NCI-H510A (cell line): ENCODE measurements at regions not wholly inside any gene's neighbourhood (a gene's known extent, or its start where the extent isn't known, plus 50 kb on each side); places are given as distances from the start of the nearest gene placed in this dataset.
"Not testable (repeated sequence)": the region's sequence is repeated elsewhere in the genome, so short reads cannot be mapped to it uniquely, and the experiment has no call there.

Experiments
- DNase-seq: peaks from one replicate; lab custom pipeline; 2025; lab: John Stamatoyannopoulos, UW

DNA sequence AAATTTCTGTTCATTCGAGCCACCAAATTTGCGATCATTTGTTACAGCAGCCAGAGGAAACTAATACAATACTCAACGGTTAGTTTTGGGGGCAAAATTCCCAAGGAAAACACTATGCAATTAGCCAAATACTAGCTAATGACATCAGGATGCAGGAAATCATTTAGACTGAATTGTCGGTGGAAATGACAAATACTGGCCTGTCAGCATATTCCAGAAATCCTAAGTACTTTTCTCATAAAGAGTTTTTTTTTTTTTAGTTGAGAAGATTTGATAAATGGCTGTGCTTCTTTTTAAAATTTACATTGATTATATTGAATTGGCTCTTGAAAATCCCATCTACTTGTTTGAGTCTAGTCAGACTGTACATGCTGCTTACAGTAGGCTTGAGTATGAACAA, 410.1 kb downstream of the SUCLG1 start:
- DNase-seq = no peak

DNA sequence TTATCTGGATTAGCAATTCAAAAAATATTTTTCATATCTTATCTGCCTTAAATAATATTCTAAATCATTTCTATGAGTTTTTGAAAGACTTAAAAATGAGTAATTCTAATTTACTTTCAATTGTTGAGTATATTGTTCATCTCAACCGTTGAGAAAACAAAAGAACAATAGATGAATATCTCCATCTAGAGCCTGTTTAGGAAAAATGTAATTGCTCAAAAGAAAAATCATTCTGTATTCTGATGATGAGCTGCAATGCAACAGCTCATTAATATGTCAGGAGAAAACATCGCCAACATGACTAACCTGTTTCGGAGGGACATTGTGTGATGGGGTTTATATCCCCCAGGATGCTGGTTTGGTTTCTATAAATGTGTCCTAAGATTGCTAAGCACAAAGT, 417.6 kb downstream of the SUCLG1 start:
- no peak for DNase-seq

DNA sequence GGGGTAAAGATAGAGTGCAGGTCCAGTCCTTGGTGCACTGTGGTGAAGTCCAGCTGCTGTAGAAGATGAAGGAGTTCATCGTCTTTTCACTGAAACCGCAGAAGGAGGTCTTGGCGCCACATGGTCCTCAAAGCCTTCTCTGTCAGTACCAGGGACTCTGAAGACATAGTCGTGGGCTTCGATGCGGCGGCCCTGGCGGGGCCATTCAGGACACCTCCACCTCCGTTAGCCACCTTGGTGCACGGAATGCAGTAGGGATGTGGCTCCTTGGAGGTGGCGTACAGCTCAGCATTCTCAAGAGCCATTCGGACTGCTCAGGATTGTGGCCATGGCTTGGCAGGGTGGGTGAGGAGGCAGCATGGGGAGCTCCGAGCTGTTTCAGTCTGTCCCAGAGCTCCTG, 418.8 kb downstream of the SUCLG1 start:
- DNase-seq = no peak

DNA sequence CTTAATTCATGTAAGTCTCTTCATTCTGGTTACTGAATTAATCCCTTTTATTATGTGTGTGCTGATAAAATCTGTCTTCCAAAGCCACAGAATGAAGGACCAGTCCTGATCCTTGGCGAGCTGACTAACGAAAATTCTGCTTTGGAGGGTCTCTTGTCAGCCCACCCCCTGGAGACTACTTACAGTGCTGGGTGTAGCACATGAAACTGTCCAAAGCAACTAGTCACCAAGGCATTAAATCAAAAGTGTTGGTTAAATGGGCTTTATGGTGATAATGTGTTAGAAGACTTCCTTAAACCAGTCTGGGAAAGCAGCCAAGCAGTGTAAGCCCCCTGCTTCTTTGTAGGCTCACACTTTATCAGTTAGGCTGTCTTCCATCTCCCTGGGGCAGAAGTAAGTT, 420.2 kb downstream of the SUCLG1 start:
- DNase-seq = no peak

DNA sequence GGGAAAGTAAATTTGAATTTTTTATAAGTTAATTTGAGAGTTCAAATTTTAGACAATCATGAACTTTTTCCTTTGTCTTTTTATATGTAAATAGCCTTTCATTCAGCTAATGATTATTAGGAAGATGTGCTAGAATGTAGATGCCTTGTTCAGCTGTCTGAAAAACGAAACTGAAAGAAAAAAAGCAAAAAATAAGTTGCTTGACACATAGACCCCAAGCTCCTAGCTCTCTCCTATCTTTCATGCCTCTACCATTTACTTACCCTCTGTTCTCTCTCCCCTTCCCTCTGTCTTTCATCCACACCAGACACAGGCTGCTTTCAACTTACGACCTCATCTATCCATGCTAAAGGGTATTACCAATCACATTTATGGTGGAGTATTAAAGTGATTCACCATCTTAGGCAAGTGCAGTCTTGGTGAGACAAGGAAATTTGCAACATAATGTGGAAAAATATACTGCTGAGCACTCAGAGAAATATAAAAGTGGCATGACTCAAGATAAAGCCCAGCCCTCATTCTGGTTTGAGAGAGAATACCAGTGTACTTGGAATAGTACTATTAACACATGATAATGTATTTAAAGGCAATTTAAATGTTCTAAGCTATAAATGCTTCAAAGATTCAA, 425.6 kb downstream of the SUCLG1 start:
- DNase-seq = no peak

DNA sequence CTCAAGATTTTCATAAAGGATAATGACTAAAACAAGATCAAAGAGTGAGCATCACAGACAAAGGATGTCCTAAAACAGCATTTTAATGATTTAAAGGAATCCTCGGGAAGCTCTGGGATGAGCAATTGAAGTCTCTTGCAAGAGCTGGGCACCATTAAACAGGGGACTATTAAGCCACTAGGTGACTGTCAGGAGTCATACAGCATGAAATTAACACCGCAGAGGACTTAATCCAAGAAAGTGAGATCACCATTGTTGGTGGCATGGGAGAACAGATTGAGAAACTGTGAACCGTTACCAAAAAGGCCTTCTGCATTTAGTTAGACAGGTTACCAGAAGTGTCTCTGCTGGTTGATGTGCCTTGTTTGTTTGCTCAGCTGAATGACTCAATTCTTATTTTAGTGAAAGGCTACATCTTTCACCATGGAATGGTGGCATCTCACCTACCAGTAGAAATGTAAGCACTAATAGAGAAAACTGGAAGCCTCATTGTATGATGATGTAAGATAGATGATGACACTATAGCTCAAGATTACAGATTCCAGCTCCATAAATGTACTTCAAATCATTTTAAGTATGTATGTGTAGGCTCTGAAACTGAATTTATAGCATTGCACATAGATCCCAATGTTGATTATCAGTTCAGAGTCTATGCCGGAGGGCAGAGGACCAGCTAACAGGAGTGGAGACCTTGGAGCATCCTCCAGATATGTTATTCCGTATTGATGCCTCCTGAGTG, 427.6 kb downstream of the SUCLG1 start:
- no peak for DNase-seq

DNA sequence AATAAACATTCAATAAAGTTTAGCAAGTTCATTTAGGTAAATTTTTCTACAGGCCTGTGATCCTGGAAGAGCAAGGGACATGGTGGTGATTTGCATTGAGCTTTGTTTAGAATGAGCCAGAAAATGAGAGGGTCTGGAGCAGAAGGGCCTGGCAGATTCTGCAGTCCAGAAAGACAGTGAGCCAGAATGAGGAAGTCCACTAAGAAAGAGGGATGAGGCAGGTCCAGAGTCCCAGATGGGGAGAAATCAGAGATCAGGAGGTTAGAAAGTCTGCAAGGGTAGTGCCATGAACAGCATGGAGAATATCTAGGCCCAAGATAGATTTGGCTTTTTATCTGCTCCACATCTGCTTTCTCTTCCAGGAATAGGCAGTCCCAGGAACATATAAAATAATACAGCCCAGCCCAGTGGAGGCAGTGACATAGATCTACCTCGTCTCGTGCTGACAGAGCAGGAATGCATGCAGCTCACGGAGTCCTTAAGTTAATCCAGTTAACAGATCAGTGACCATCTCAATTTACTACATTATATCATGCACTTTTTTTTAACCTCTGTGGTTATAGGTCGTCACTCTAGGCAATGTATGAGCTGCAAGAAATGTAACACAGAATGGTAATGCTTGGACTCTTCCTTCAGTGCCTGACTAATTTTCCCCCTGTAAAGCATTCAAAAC, 429.0 kb downstream of the SUCLG1 start:
- no peak for DNase-seq

DNA sequence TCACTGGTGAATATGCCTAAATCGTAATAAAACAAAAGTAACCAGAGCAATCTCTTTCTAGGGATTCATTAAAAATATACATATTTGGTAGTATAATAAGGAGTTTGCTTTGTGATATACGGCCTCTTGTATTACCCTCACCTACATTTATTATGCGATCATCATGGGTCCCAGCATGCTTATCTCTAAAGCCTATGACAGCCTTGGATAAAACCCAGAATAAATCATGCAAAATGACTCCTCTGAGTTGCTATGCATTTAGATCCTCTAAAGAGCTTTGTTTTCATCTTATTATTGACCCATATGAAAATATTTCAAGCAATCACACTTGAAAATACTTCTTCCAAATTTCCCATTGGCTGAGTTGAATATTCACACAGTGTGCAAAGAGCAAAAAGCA, 432.3 kb downstream of the SUCLG1 start:
- no peak for DNase-seq

DNA sequence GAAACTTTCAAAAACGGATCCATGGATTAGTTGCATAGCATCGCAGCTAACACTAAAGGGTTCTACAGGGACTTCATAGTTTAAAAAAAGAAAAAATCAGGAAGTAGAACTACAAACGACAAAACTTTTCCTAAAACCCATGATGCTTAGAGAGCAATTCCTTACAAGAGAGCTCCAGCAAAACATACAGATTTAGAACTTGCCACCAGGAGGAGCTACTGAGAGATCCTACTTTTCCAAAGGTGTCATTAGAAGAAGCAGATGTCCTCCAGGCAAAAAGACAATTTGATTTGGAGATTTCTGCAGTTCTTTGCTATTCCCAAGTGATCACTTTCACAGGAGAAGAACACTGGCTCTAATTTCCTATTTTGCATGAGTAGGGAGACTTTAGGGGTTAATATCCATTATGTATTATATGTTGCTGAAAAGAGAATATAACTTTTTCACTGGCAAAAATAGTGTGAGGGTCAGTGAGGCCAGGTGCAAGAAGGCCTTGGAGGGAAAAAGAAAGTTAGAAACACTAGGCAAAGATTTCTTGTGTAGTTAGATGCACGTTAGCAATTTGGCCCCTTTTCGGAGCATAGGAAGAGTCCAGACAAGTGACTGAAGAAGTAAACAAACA, 436.2 kb downstream of the SUCLG1 start:
- DNase-seq = no peak

DNA sequence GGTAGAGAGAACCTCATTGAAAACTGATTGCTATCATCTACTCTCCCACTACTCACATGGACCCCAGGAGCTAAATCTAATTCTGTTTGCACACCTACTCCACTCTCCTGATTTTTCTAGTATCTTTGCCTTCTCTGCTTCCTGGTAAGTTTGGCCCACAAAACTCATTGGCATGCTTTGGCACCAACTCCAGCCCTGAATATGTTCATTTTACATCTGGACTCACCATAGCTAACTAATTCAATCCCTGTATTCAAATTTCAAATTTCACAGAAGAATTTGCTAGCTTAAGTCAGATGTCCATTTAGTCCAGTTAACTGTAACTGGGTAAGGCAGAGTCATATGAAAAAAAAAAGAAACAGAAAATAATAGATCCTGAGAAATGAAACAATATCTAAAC, 442.1 kb downstream of the SUCLG1 start:
- no peak for DNase-seq

DNA sequence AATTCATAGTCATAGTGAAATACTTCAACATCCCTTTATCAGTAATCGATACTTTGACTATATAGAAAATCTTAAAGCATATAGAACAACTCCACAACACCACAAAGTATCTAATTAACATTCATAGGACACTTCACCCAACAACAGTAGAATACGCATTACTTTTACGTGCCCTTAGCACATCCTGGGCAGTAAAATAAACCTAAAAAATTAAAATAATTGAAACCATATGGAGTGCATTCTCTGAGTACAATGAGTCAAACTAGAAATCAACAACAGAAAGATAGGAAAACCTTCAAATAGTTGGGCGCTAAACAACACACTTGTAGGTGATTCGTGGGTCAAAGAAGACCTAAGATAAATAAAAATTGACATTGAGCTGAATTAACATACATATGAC, 442.9 kb downstream of the SUCLG1 start:
- DNase-seq = no peak

DNA sequence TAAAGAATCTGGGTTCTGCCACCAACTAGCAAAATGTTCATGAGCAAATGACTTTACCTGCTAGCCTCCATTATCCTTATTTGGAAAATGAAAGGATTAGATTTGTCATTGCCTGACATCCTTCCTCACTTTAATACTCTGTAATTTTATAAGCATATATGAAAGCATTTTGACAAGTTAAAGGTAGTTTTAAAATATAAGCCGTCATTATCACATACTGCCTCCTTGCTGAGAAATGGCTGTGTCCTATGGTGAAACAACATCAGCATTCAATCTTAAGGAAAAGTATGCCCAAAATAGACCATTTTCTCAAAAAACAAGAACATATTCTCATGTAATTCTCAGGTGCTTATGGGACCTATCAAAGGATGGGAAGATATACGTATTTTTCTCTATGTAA, 461.2 kb downstream of the SUCLG1 start:
- DNase-seq = no peak

DNA sequence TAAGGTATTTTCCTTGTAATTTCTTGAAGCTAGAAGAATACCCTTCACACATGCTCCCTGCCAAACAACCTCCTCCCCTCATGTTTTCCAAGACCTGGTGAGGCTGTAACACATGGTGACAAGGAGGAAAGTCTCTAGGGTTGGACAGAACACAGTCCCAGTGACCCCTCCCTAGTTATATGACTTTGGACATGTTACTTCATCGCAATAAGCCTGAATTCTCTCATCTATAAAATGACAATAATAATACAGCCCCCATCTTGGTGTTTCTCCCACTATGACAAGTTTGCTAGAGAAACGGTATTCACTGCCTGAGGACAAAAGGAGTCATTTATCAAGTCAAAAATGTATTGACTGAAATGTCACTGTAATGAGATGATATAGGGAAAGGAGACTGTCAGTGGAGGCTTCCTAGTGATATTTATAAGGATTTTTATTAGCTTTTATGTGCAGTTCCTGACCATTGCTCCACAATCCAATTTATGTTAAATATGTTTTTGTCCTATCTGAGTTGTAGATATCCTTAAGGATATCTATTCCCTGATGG, 464.4 kb downstream of the SUCLG1 start:
- no peak for DNase-seq

DNA sequence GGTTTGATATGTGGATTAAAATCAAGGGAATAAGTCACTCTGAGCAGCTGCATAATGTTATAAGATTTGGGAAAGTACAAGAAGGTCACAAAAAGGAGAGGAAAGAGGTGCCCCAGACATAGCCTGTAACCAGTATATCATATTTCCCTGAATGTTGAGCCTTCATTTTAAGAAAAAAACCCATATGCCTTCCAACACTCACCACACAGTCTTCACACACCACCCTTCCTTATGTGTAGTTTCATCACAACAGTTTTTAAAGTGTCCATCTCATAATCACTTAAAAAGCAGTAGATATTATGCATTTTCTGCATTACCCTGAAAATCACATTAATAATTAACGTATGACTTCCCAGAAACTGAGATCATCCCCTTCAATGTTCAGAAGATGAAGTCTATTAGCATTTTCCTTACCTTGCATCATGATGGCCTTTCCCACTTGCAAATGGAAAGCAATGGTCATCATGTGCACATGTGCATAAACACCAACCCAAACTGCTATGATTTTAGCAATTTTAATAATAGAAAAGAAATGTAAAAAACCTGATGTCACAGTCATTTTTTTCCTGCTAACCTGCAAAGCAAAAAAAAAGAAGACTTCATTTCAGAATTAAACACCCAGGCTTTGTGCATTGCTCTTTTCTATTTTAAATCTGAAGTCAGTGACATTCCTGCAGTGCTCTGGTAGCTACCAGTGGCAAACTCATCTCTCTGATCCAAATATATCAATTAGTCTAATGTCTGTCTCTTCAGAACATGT, 465.0 kb downstream of the SUCLG1 start:
- no peak for DNase-seq

DNA sequence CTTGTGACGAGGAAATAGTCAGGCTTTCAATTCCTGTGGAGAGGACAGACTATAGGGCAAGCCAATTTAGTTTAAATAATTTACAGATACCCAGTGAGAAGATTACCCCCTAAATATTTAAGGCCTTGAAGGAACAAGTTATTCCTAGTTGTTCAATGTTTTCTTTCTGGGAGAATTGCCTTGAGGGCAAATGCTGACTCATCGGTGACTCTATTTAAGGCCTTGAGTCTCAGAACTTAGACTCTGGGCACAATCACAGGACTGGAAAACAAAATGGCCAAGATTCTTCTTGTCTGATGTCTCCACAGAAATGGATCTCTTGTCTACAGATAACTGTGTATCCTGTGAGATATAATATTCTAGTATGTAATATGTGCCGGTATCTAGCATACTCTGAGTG, 467.1 kb downstream of the SUCLG1 start:
- DNase-seq = no peak

DNA sequence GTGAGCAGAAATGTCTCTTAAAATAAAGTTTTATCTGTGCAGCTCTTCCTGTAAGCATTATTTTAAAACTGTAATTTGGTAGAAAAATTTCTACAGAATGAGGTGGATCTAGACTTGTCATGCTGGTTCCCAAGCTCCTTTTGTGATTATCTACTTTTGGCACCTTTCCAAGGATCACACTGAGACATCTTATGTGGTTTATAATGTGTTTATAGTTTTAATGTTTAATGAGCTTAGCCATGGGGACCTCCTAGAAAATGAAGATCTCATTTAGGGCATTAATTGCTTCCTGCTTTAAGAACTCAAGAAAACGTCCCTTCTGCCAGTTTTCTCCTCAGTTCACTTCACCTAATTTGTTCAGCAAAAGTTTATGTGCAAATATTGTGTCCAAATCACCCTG, 468.4 kb downstream of the SUCLG1 start:
- no peak for DNase-seq

DNA sequence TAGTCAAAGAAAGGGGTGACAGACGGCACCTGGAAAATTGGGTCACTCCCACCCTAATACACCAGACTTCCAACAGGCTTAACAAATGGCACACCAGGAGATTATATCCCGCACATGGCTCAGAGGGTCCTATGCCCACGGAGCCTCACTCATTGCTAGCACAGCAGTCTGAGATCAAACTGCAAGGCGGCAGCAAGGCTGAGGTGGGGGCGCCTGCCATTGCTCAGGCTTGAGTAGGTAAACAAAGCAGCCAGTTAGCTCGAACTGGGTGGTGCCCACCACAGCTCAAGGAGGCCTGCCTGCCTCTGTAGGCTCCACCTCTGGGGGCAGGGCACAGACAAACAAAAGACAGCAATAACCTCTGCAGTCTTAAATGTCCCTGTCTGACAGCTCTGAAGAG, 482.5 kb downstream of the SUCLG1 start:
- not testable (repeated sequence) for DNase-seq

DNA sequence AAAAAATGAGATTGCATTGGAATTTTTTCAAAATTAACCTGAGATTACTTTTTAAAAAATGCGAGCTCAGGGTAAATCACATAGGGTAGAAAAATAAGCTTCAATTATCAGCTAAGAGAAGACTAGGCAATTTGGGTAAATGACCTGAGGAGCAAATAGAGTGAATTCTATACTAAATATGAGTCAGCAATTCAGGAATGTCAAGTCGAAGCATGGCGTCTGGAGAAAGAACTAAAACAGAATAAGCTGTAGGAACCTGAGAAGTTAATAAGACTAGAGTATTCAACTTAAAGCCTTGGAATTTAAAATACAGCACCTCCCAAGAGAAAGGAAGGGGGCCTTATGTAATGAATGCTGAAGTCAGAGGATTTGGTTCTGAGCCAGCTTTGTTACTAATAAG, 487.0 kb downstream of the SUCLG1 start:
- DNase-seq = no peak

DNA sequence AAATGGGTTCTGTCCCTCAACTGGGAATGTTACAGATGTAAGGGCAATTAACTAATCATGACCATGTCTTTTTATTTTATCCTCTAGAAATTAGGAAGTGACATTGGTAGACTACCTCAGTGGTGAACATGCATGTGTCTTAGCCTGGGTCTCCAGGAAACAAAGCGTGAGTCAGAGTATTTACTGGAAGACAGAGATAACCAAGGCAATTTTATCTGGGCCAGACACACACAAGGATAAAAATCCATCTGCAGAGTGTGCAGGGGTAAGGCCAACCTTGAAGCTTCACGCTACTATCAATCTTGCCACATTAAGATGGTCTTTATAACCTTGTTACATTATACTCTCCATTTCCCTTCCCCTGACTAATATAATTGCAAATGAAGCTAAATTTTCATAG, 487.5 kb downstream of the SUCLG1 start:
- DNase-seq = no peak

DNA sequence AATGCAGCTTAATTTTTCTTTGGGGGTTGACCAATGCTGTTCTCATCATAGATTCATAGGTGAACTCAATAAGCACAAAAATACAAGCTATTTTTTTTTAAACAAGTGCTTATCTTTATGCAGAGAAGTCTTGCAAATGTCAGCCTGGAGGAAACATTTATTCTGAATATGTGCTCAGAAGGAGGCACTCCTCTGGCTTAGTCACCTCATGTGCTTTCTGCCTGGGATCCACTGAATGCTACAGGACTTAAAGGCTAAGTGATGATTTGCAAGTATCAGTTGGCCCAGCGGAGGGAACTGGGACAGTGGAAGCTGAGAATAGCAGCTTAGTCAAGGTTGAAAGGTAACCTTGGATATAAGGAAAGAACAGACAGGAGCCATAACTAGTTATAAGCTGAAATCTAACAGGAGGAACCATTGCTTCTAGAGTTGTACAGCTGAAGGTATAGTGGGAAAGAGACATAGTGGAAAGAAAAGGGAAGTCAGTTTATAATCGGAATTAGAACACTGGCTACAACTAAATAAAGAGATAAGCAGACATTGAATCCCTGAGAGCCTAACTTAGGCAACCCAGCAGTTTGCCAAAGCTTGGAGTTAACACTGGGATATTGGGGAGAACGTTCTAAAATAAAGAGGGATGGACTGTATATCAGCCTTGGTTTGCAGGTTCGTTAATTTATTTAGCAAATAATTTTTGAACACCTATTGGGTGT, 488.7 kb downstream of the SUCLG1 start:
- DNase-seq = no peak

DNA sequence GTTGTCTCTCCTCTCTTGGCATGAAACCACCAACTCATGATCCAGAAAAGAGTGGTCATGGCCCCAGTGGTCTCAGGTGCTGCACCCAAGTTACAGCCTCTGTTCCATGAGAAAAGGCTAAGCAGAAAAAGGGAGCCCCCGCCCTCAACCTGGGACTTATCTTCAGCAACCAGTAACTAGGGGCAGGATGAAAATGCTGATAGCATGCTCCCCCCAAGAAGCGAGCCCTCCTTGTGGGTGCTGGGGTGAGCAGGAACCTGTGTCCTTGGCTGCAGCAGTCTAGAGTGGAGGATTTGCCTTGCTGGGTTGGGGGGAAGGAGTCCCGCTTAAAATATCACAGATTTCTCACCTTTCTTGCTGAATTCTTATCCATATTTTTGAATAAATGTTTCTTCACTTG, 490.0 kb downstream of the SUCLG1 start:
- DNase-seq = no peak
